ENCODE measurements at regions not wholly inside any gene's neighbourhood (a gene's known extent, or its start where the extent isn't known, plus 50 kb on each side); places are given as distances from the start of the nearest gene placed in this dataset.
"Not testable (repeated sequence)": the region's sequence is repeated elsewhere in the genome, so short reads cannot be mapped to it uniquely, and the experiment has no call there.

DNA sequence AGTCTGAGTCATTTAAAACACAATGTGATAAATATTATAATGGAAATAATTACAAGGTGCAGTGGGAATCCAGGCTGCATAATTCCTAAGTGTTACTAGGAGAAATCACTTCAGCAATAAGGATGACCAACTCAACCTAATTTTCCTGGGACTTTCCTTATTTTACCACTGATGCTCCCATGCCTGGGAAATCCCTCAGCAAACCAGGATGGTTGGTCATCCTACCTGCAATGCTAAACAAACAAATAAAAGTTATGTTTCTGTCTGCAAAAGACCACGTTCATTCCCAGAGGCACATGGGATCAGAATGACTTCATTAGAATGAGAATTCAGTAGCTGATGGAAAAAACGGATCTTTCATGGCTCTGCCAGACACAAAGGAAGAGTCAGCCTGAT is 130.8 kb upstream of the RAP1B start:
- Histone ChIP-seq H3K4me1 (ENCODE audit: insufficient read depth, low read length) (no peaks in the 10 kb centered on the region), H3K9me3 (ENCODE audit: insufficient read depth, low read depth, low read length) (peaks cover 3% of the 10 kb centered on the region; the same call in 1 of the 2 replicates), H3K9ac (ENCODE audit: low read depth, low read length) (no peak overlapping the region), H3K27me3 (ENCODE audit: insufficient read depth, low read length) (no peaks in the 10 kb centered on the region), H3K27ac (ENCODE audit: low read depth, low read length) (no peak overlapping the region), H3K4me3 (ENCODE audit: low read length) (no peak overlapping the region), H3K36me3 (ENCODE audit: insufficient read depth, low read length) (no peaks in the 10 kb centered on the region)
- WGBS, result 81% methylated on average over 2 of the region's 2 CpGs

- H3K9me3 ChIP-seq (ENCODE audit: insufficient read depth, low read depth, low read length), result peaks cover 3% of the 10 kb centered on the region; the same call in 1 of the 2 replicates
- no peaks in the 10 kb centered on the region for H3K36me3 ChIP-seq (ENCODE audit: insufficient read depth, low read length)
- H3K27ac ChIP-seq (ENCODE audit: low read depth, low read length), result no peak overlapping the region
- H3K9ac ChIP-seq (ENCODE audit: low read depth, low read length), result no peak overlapping the region
- no peak overlapping the region for H3K4me3 ChIP-seq (ENCODE audit: low read length)
- no peaks in the 10 kb centered on the region for H3K4me1 ChIP-seq (ENCODE audit: insufficient read depth, low read length)
- no peaks in the 10 kb centered on the region for H3K27me3 ChIP-seq (ENCODE audit: insufficient read depth, low read length)
Observed at GRCh38 chr12:68480526-68480925, 130.2 kb upstream of the RAP1B start.

GRCh38 chr12:68481181-68481941 is 129.3 kb upstream of the RAP1B start:
- Histone ChIP-seq H3K4me3 (ENCODE audit: low read length) (no peak overlapping the region), H3K36me3 (ENCODE audit: insufficient read depth, low read length) (no peaks in the 10 kb centered on the region), H3K4me1 (ENCODE audit: insufficient read depth, low read length) (no peaks in the 10 kb centered on the region), H3K9ac (ENCODE audit: low read depth, low read length) (no peak overlapping the region), H3K9me3 (ENCODE audit: insufficient read depth, low read depth, low read length) (peaks cover 3% of the 10 kb centered on the region; the same call in 1 of the 2 replicates), H3K27ac (ENCODE audit: low read depth, low read length) (no peak overlapping the region), H3K27me3 (ENCODE audit: insufficient read depth, low read length) (no peaks in the 10 kb centered on the region)
- WGBS, result 84% methylated on average over 7 of the region's 7 CpGs

DNA sequence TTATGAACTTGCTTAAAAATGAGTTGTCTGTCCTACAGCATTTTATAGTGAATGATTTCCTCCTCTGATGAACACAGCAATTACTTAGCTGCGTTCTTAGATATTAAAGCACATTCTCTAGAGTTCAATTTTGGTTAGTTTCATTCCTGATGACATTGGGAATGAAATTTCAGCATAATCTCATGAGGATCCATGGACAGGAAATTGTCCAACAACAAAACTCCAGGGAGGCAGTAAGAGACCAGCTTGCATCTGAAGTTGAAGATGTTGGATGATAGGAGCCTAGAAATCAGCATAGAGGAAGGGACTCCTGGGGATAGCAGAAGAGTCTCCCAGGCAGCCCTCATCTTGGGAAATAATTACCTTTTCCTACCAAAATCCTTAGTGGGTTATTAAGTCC is 128.7 kb upstream of the RAP1B start:
- Histone ChIP-seq H3K27ac (ENCODE audit: low read depth, low read length) (no peak overlapping the region), H3K36me3 (ENCODE audit: insufficient read depth, low read length) (no peaks in the 10 kb centered on the region), H3K27me3 (ENCODE audit: insufficient read depth, low read length) (no peaks in the 10 kb centered on the region), H3K4me3 (ENCODE audit: low read length) (no peak overlapping the region), H3K4me1 (ENCODE audit: insufficient read depth, low read length) (no peaks in the 10 kb centered on the region), H3K9ac (ENCODE audit: low read depth, low read length) (no peak overlapping the region), H3K9me3 (ENCODE audit: insufficient read depth, low read depth, low read length) (peaks cover 3% of the 10 kb centered on the region; the same call in 1 of the 2 replicates)
- 100% methylated on average over 1 of the region's 1 CpG for WGBS

DNA sequence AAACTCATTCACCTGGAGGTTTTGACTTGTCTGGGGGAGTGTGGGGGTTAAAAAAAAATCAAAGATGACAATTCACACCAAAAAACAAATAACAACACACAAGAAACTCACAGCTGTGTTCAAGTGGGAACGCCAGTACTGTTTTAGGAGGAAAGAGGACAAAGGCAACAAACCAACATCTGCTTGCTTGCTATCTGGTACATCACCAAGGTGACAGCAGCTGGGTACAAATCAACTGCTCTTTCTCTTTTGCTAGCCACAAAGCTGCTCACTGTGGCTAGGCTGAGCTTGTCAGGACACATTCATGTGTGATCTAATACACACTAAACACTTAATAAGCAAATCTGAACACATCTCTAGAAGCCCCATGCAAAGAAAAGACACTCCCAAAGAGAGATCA is 128.0 kb upstream of the RAP1B start:
- no peaks in the 10 kb centered on the region for H3K36me3 ChIP-seq (ENCODE audit: insufficient read depth, low read length)
- no peak overlapping the region for H3K9ac ChIP-seq (ENCODE audit: low read depth, low read length)
- H3K27ac ChIP-seq (ENCODE audit: low read depth, low read length), result no peak overlapping the region
- no peak overlapping the region for H3K4me3 ChIP-seq (ENCODE audit: low read length)
- WGBS, result 83% methylated on average over 1 of the region's 1 CpG
- no peaks in the 10 kb centered on the region for H3K27me3 ChIP-seq (ENCODE audit: insufficient read depth, low read length)
- H3K4me1 ChIP-seq (ENCODE audit: insufficient read depth, low read length), result no peaks in the 10 kb centered on the region
- peaks cover 3% of the 10 kb centered on the region; the same call in 1 of the 2 replicates for H3K9me3 ChIP-seq (ENCODE audit: insufficient read depth, low read depth, low read length)

DNA sequence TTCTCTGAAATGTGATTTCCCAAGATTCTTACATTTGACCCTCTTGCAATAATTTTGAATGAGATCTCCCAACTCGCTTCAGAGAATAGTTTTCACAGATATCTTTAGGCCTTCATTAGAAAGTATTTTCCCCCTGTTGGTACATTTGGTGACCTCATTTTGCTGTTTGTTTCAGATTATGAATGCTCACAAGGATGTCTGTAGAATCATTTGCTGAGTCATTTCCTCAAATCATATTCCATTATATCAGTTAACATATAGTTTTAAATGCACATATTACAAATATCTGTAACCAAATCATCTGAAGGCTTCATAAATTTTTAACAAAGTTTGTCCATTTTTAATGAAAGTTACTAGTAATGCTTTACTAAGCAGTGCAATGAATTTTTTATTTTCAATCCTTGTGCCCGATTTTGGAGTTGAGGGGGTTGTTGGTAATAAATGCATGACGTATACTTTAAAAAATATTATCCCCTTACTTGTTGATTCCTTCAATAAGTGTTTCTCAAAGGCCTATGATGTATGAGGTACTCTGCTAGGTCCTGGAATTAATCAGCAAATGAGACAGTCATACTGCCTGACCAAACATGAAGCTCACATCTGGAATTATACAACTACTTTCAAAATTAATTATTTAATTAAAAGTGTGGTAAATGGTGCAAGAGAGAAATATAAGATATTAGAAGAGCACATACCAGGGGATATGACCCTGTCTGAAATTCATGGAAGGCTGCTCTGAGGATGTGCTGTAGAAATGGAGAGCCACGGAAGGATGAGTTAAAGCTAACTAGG is 126.9 kb upstream of the RAP1B start:
- Histone ChIP-seq H3K4me1 (ENCODE audit: insufficient read depth, low read length) (no peaks in the 10 kb centered on the region), H3K36me3 (ENCODE audit: insufficient read depth, low read length) (no peaks in the 10 kb centered on the region), H3K27me3 (ENCODE audit: insufficient read depth, low read length) (no peaks in the 10 kb centered on the region), H3K9ac (ENCODE audit: low read depth, low read length) (no peak overlapping the region), H3K4me3 (ENCODE audit: low read length) (no peak overlapping the region), H3K9me3 (ENCODE audit: insufficient read depth, low read depth, low read length) (peaks cover 3% of the 10 kb centered on the region; the same call in 1 of the 2 replicates), H3K27ac (ENCODE audit: low read depth, low read length) (no peak overlapping the region)
- 94% methylated on average over 2 of the region's 4 CpGs for WGBS

DNA sequence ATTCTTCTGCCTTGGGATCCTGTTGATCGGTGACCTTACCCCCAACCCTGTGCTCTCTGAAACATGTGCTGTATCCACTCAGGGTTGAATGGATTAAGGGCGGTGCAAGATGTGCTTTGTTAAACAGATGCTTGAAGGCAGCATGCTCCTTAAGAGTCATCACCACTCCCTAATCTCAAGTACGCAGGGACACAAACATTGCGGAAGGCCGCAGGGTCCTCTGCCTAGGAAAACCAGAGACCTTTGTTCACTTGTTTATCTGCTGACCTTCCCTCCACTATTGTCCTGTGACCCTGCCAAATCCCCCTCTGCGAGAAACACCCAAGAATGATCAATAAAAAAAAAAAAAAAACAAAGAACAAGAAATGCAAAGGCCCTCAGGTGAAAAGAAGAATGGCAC is 126.1 kb upstream of the RAP1B start:
- 93% methylated on average over 2 of the region's 6 CpGs for WGBS
- H3K9me3 ChIP-seq (ENCODE audit: insufficient read depth, low read depth, low read length); H3K27ac ChIP-seq (ENCODE audit: low read depth, low read length); H3K36me3 ChIP-seq (ENCODE audit: insufficient read depth, low read length); H3K4me3 ChIP-seq (ENCODE audit: low read length); H3K4me1 ChIP-seq (ENCODE audit: insufficient read depth, low read length); H3K27me3 ChIP-seq (ENCODE audit: insufficient read depth, low read length); H3K9ac ChIP-seq (ENCODE audit: low read depth, low read length): not testable (repeated sequence)

- H3K27ac ChIP-seq (ENCODE audit: low read depth, low read length); H3K9ac ChIP-seq (ENCODE audit: low read depth, low read length); H3K36me3 ChIP-seq (ENCODE audit: insufficient read depth, low read length); H3K4me1 ChIP-seq (ENCODE audit: insufficient read depth, low read length); H3K4me3 ChIP-seq (ENCODE audit: low read length); H3K9me3 ChIP-seq (ENCODE audit: insufficient read depth, low read depth, low read length); H3K27me3 ChIP-seq (ENCODE audit: insufficient read depth, low read length): not testable (repeated sequence)
- 95% methylated on average over 5 of the region's 6 CpGs for WGBS
Observed at GRCh38 chr12:68486449-68486848, 124.2 kb upstream of the RAP1B start.

- Histone ChIP-seq H3K36me3 (ENCODE audit: insufficient read depth, low read length) (no peaks in the 10 kb centered on the region), H3K27me3 (ENCODE audit: insufficient read depth, low read length) (no peaks in the 10 kb centered on the region), H3K9ac (ENCODE audit: low read depth, low read length) (no peak overlapping the region), H3K27ac (ENCODE audit: low read depth, low read length) (no peak overlapping the region), H3K4me3 (ENCODE audit: low read length) (no peak overlapping the region), H3K4me1 (ENCODE audit: insufficient read depth, low read length) (no peaks in the 10 kb centered on the region), H3K9me3 (ENCODE audit: insufficient read depth, low read depth, low read length) (no peaks in the 10 kb centered on the region)
- 84% methylated on average over 13 of the region's 13 CpGs for WGBS
Observed at GRCh38 chr12:68487721-68488309, 122.9 kb upstream of the RAP1B start.

DNA sequence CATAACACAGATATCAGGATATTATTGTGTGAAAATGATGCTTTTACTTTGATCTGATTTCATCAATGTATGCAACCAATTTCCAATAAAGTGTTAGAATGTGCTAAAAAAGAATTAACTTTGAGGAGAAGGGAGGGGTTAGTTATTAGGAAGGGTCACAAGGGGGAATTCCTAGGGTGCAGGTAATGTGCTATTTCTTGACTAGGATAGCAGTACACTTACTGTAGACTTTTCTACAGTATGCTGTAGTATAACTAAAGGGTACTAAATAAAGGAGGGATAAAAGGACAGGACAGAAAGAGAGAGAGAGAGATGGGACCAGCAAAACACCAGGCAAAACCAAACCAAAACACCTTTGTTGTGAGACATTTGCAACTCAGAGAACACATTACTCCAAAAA is 121.4 kb upstream of the RAP1B start:
- Histone ChIP-seq H3K4me3 (ENCODE audit: low read length) (no peak overlapping the region), H3K36me3 (ENCODE audit: insufficient read depth, low read length) (no peaks in the 10 kb centered on the region), H3K27ac (ENCODE audit: low read depth, low read length) (no peak overlapping the region), H3K4me1 (ENCODE audit: insufficient read depth, low read length) (no peaks in the 10 kb centered on the region), H3K27me3 (ENCODE audit: insufficient read depth, low read length) (no peaks in the 10 kb centered on the region), H3K9ac (ENCODE audit: low read depth, low read length) (no peak overlapping the region), H3K9me3 (ENCODE audit: insufficient read depth, low read depth, low read length) (no peaks in the 10 kb centered on the region)

DNA sequence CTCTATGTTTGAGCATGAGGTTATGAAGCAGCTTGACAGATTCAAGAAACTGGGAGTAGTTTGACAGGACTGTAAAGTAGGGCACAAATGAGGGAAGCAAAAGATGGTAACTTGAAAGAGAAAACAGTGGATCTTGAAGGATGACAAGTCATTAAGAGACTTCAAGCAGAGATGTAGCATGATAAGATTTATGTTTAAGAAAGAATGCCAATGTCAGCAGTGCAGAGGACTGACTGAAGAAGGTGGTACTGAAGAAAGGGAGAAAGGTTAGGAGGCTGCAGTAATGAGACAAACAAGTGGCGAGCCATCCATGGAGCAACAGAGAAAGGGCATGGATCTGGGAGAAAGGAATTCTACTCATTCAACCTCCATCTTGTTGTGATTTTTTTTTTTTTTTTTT is 120.2 kb upstream of the RAP1B start:
- H3K27ac ChIP-seq (ENCODE audit: low read depth, low read length), result no peak overlapping the region
- H3K27me3 ChIP-seq (ENCODE audit: insufficient read depth, low read length), result no peaks in the 10 kb centered on the region
- H3K36me3 ChIP-seq (ENCODE audit: insufficient read depth, low read length), result no peaks in the 10 kb centered on the region
- no peak overlapping the region for H3K9ac ChIP-seq (ENCODE audit: low read depth, low read length)
- H3K4me1 ChIP-seq (ENCODE audit: insufficient read depth, low read length), result no peaks in the 10 kb centered on the region
- H3K9me3 ChIP-seq (ENCODE audit: insufficient read depth, low read depth, low read length), result no peaks in the 10 kb centered on the region
- no peak overlapping the region for H3K4me3 ChIP-seq (ENCODE audit: low read length)
- 100% methylated on average over 1 of the region's 1 CpG for WGBS

All from HUES64 (cell line).